ENCODE measurements at regions not wholly inside any gene's neighbourhood (a gene's known extent, or its start where the extent isn't known, plus 50 kb on each side); places are given as distances from the start of the nearest gene placed in this dataset.
"Not testable (repeated sequence)": the region's sequence is repeated elsewhere in the genome, so short reads cannot be mapped to it uniquely, and the experiment has no call there.

DNA sequence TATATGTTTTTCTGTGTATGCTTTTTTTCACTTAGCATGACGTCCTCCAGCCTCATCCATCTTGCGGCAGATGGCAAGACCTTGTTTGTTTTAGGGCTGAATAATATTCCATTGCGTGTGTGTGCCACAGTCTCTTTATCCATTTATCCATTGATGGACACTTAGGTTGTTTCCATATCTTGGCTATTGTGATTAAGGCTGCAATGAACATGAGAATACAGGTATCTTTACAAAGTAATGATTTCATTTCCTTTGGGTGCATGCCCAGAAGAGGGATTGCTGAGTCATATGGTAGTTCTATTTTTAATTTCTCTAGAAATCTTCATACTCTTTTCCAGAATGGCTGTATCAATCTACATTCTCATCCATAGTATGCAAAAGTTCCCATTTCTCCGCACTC, 85.3 kb upstream of the ADCY2 start:
- DNase-seq = not testable (repeated sequence)

DNA sequence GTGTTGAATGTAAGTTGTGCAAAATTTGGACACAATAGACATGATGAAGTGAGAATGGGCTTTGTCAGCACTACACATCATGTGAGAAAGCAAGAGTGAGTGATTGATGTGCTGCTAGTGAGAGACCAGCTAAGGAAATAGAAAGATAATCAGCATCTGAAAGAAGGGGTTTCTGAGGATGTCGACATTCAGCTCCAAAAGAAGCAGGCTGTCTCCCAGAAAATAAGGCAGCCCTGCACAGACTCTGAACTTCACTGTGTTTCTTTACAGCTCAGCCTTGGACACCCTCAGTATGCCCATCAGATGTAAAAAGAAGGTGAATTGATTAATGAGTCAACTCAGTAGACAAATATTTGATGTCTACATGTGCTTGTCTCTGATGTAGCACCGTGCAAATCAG, 80.8 kb upstream of the ADCY2 start:
- DNase-seq = no peak

DNA sequence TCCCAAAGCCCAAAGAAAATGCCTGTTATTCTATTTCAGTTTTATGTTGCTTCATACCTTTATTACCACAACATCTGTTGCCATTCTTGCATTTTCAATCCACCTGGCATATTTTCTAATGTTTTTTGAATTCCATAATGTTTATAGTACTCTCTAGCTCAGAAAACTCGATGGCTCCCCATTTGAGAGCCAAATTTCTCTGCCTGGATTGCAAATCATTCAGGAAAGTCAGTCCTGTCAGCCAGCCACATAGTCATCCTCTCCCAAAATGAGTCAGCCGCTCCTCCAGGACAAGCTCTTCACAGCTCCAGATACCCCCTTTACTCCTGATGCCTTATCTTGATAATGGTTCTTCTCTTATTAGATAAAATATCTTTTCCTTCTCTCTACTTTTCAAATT, 78.2 kb upstream of the ADCY2 start:
- DNase-seq = no peak

- DNase-seq = no peak
Measured at GRCh38 chr5:7320701-7321301, 75.1 kb upstream of the ADCY2 start.

DNA sequence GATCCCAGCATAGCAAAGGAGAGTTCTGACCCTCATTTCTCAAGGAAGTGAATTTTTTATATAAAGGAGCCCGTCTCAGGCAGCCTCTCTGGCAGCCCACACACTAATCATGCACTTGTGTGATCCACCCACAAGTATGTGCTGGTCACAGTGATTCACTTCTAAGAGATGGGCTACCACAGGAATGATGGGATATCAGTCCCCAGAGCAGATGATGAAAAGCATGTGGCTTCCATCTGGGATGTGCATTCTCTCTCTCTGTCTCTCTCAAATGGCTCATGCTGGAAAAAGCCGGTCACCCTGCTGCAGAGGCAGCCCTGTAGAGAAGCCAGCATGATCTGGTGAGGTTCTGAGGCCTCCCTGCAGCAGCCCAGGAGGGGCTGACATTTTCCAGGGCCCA, 74.2 kb upstream of the ADCY2 start:
- no peak for DNase-seq

GRCh38 chr5:7324919-7325318, 71.0 kb upstream of the ADCY2 start:
- no peak for DNase-seq

- DNase-seq = no peak
Measured at GRCh38 chr5:7325975-7326913, 69.7 kb upstream of the ADCY2 start.

GRCh38 chr5:7329141-7329540, 66.8 kb upstream of the ADCY2 start:
- DNase-seq = no peak

GRCh38 chr5:7329712-7330111, 66.2 kb upstream of the ADCY2 start:
- DNase-seq = no peak

- DNase-seq = no peak
Measured at GRCh38 chr5:7330256-7330655, 65.7 kb upstream of the ADCY2 start.

GRCh38 chr5:7331131-7331530, 64.8 kb upstream of the ADCY2 start:
- DNase-seq = no peak

Measured in NCI-H1694 treated with DMSO at 0.1 percent for 48 hours (cell line).